BJ (cell line): ENCODE measurements at regions not wholly inside any gene's neighbourhood (a gene's known extent, or its start where the extent isn't known, plus 50 kb on each side); places are given as distances from the start of the nearest gene placed in this dataset.

Source experiments
- CTCF ChIA-PET: fragments of 350-600 bp; formaldehyde crosslinking; extraction: SDS; loops from one replicate; lab custom pipeline; 2021; ENCODE audit warnings: antibody characterized with exemption, inconsistent platforms; lab: Yijun Ruan, JAX
- POLR2A ChIA-PET: fragments of 300-600 bp; sonication (Branson Sonifier 250); formaldehyde crosslinking; extraction: SDS; loops from one replicate; lab custom pipeline; 2021; ENCODE audit warnings: antibody characterized with exemption; lab: Charles Lee
- DNase-seq: peaks from one replicate; pipeline ENCODE4 v3.0.0-alpha.2; 2011; ENCODE audit warnings: low read depth
- H3K27me3 ChIP-seq: 2 replicates; pipeline ENCODE4 v1.6.0; 2011; ENCODE audit warnings: low read length; ENCODE audit not compliant: control insufficient read depth, insufficient read depth
- H3K36me3 ChIP-seq: 2 replicates; pipeline ENCODE4 v1.5.1; 2011; ENCODE audit warnings: low read length; ENCODE audit not compliant: control insufficient read depth, insufficient read depth
- H3K4me3 ChIP-seq: 2 replicates; pipeline ENCODE4 v1.5.1; 2011; ENCODE audit warnings: low read depth, mild to moderate bottlenecking, control low read depth, low read length
- CTCF ChIP-seq: IDR thresholded peaks from 2 replicates; pipeline ENCODE4 v1.5.1; 2011; ENCODE audit warnings: low read depth, mild to moderate bottlenecking, control low read depth, inconsistent platforms, low read length, moderate library complexity; ENCODE audit not compliant: insufficient read depth

GRCh38 chr1:57752843-57753242, 329.0 kb upstream of the DAB1 start:
- H3K4me3 ChIP-seq, result no peak overlapping the region
- ChIA-PET POLR2A (no interaction called here), CTCF (no interaction called here)
- DNase-seq, result no peak
- H3K27me3 ChIP-seq, result no peaks in the 10 kb centered on the region
- TF ChIP-seq CTCF, result no peak
- no peaks in the 10 kb centered on the region for H3K36me3 ChIP-seq

- H3K27me3 ChIP-seq, result no peaks in the 10 kb centered on the region
- no peak overlapping the region for H3K4me3 ChIP-seq
- no peak for TF ChIP-seq CTCF
- ChIA-PET POLR2A (no interaction called here), CTCF (no interaction called here)
- no peak for DNase-seq
- H3K36me3 ChIP-seq, result no peaks in the 10 kb centered on the region
Observed at GRCh38 chr1:57748719-57749118, 324.9 kb upstream of the DAB1 start.

GRCh38 chr1:57747818-57748217, 324.0 kb upstream of the DAB1 start:
- no peak for TF ChIP-seq CTCF
- Histone ChIP-seq H3K27me3 (no peaks in the 10 kb centered on the region), H3K36me3 (no peaks in the 10 kb centered on the region), H3K4me3 (no peak overlapping the region)
- no peak for DNase-seq
- ChIA-PET POLR2A (no interaction called here), CTCF (no interaction called here)

GRCh38 chr1:57741521-57741920, 317.7 kb upstream of the DAB1 start:
- H3K36me3 ChIP-seq, result no peaks in the 10 kb centered on the region
- ChIA-PET CTCF (no interaction called here), POLR2A (no interaction called here)
- TF ChIP-seq CTCF, result no peak
- H3K4me3 ChIP-seq, result no peak overlapping the region
- no peaks in the 10 kb centered on the region for H3K27me3 ChIP-seq
- DNase-seq, result no peak

- no peak overlapping the region for H3K4me3 ChIP-seq
- TF ChIP-seq CTCF, result no peak
- ChIA-PET POLR2A (no interaction called here), CTCF (no interaction called here)
- H3K36me3 ChIP-seq, result no peaks in the 10 kb centered on the region
- no peaks in the 10 kb centered on the region for H3K27me3 ChIP-seq
- DNase-seq, result no peak
Observed at GRCh38 chr1:57736940-57737339, 313.1 kb upstream of the DAB1 start.
